Fibroblast of pulmonary artery (primary cell): ENCODE measurements at regions not wholly inside any gene's neighbourhood (a gene's known extent, or its start where the extent isn't known, plus 50 kb on each side); places are given as distances from the start of the nearest gene placed in this dataset.

Experiments used
- DNase-seq: peaks from one replicate; pipeline ENCODE4 v3.0.0-alpha.2; 2010; ENCODE audit warnings: low read depth
- H3K4me3 ChIP-seq: replicated peaks from 2 replicates; pipeline ENCODE4 v1.5.1; 2011; ENCODE audit warnings: low read depth, mild to moderate bottlenecking, control low read depth, low read length, moderate library complexity
- TF ChIP-seq, protein P1 (sequence below): IDR thresholded peaks from 2 replicates; pipeline ENCODE4 v1.5.1; 2011; ENCODE audit warnings: mild to moderate bottlenecking, control low read depth, low read length, inconsistent platforms; ENCODE audit errors: missing control alignments

DNA sequence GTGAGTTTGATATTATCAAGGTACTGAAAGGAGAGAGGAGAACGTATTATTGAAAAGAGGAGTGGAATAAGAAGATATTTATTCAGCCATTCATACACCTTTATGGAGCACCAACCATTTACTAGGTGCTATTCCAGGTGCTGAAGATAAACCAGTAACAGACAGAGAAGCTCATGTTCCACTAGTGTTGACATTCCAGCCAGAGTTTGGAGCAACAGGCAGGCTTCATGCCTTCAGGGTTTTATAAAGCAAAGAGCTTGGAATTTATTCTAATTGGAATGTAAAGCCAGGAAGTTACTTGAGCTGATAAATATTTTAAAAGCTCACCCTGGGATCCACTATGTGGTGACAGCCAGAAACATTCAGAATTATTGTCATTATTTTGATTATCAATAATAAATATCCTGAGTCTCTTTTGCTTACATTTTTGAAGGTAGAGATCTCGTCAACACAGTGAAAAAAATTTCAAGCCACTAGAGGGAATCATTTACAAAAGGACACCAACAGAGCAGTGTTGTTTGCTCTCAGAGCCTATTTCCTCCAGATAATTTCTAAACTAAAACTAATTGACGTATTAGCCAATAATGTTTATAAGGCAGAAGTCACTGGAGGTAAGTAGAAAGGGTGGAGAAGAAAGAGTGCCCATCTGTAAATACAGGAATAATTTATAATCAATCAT is 172.0 kb downstream of the KCNA4 start:
- no peak for DNase-seq
- TF ChIP-seq, protein P1, sequence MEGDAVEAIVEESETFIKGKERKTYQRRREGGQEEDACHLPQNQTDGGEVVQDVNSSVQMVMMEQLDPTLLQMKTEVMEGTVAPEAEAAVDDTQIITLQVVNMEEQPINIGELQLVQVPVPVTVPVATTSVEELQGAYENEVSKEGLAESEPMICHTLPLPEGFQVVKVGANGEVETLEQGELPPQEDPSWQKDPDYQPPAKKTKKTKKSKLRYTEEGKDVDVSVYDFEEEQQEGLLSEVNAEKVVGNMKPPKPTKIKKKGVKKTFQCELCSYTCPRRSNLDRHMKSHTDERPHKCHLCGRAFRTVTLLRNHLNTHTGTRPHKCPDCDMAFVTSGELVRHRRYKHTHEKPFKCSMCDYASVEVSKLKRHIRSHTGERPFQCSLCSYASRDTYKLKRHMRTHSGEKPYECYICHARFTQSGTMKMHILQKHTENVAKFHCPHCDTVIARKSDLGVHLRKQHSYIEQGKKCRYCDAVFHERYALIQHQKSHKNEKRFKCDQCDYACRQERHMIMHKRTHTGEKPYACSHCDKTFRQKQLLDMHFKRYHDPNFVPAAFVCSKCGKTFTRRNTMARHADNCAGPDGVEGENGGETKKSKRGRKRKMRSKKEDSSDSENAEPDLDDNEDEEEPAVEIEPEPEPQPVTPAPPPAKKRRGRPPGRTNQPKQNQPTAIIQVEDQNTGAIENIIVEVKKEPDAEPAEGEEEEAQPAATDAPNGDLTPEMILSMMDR, result no peak
- no peak overlapping the region for H3K4me3 ChIP-seq

DNA sequence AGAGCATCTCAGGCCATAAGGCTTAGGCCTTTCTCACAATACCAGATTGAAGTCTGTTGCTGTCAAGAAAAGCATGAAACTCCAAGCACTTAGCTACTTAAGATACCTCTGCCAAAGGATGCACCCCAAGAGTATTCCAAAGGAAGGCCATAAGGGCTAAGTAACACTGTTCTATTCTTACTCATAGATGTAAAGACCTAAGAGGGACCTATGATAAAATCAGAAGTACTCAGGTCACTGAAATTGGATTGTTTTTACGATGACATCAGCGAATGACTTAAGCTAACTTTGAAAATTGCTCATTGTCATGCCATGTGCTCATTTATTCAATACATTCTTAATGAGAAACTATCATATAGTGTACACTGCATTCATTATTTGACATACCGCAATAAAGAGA is 172.8 kb downstream of the KCNA4 start:
- TF ChIP-seq, protein P1, result no peak
- DNase-seq, result no peak
- H3K4me3 ChIP-seq, result no peak overlapping the region

DNA sequence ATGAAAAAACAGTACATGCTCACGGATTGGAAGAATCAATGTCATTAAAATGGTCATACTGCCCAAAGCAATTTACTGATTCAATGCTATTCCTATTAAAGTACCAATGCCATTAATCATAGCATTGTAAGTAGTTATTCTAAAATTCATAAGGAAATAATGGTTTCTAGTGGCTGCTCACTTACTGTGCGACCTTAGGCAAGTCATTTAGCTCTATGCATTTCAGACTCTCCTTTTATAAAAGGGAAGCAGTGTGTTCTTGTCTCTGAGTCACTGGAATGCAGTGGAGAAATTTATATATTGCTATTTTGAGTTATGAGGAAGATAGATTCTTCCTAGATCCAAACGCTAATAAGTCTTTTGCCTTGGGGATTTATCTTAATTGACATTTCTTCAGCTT is 174.8 kb downstream of the KCNA4 start:
- DNase-seq, result no peak
- TF ChIP-seq, protein P1, result no peak
- H3K4me3 ChIP-seq, result no peak overlapping the region

DNA sequence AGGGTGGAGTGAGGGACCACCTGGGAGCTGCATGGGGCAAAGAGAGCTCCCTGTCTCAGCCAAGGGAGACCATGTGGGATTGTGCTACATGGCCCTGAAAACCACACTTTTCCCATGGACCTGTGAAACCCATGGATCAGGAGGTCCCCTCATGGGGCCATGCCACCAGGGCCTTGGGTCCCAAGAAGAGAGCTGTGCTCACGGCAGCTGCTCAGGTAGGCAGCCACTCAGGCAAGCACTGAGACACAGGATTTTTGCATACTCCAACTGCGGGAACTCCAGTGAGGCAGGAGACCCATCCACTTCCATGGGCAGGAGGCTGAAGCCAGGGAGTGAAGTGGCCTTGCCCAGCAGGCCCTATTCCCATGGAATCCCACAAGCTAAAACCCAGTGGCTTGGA is 190.0 kb downstream of the KCNA4 start:
- TF ChIP-seq, protein P1, result no peak
- no peak for DNase-seq

DNA sequence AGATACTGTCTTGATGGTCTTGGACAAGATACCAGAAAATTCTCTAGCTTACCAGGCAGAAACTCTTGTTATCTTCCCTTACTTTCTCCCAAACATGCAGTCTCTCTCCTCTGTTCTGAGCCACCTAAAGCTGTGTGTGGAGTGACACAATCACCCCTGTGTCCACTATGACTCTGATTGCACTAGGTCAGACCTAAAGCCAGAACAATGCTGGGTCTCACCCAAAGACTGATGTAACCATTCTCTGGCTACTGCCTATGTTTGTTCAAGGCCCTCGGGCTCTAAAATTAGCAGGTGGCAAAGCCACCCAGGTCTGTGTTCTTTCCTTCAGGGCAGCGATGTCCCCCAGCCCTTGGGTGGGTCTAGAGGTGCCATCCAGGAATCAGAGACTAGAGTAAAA is 200.5 kb downstream of the KCNA4 start:
- no peak overlapping the region for H3K4me3 ChIP-seq
- TF ChIP-seq, protein P1, result no peak
- DNase-seq, result no peak

More for the DNA sequence above, 190.0 kb downstream of the KCNA4 start:
- H3K4me3 ChIP-seq, result no peak overlapping the region

DNA sequence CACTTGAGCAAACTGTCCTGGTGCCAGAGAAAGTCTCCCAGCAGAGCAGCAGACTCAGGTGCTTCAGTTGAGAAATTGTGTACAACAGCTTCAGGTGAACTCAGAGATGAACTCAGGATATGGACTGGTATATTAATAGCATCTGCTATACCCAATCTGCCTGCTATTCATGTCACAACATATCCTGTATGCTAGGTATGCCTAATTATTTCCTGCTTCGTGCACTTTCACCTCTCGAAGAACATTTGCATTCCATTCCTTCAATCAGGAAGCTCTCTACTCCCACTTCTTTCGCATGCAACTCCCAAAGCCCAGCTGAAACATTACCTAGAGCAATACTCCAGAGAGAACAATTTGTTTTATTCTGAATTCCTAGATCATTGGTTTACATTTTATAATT is 207.7 kb downstream of the KCNA4 start:
- peak; percentile 58 for DNase-seq
- TF ChIP-seq, protein P1, result no peak
- no peak overlapping the region for H3K4me3 ChIP-seq

DNA sequence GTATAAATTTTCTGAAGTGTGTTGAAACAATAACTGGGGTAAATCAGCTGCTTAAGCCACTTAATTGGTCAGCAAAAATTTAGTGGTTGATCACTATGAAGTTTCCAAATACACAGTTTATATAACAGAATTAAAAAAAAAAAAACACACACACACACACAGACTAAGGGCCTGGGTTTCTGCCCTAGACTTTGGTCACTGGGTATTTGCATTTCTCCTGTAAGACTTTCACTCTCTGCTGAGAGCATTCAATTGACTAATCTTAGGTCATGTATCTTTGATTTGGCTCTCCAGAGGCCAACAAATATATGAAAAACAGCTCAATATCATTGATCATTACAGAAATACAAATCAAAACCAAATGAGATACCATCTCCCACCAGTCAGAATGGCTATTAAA is 214.3 kb downstream of the KCNA4 start:
- TF ChIP-seq, protein P1, result no peak
- DNase-seq, result no peak
- H3K4me3 ChIP-seq, result no peak overlapping the region
